ENCODE measurements at regions not wholly inside any gene's neighbourhood (a gene's known extent, or its start where the extent isn't known, plus 50 kb on each side); places are given as distances from the start of the nearest gene placed in this dataset.

DNA sequence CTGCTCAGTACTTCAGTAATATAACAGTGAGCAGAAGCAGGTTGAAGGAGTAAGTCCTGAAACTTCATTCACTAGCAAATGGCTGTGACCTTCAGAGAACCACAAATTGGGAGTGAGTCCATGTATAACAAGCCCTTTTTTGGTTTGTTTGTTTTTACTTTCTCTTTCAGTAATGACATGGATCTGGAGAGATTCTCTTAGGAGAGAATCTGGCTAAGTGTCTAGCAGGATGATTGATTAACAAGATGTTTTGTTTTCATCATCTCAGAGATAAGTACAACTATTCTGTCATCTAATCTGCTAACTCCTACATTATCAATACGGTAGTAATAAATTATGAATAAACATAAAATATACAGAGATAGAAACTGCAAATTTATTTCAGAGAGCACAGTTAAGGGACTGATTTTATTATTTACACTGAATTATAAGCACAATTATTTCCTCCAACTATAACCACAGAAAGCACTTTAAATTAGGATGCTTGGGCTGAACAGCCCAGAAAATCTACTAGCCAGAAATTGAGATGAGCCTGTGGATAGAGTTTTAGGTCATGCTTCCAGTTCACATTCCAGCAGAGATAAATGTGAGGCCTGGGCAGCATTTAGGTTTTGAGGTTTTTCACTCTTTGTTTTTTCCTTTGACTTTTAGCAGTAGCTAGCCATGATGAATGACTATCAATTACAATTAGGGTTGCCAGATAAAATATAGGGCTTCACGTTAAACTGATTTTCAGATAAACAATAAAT lies 429.3 kb upstream of the FAT3 start:
- CTCF ChIA-PET = no interaction called here

GRCh38 chr11:91794146-91794545 lies 430.5 kb upstream of the FAT3 start:
- POLR2A ChIA-PET = no interaction called here
- TF ChIP-seq, protein P1, sequence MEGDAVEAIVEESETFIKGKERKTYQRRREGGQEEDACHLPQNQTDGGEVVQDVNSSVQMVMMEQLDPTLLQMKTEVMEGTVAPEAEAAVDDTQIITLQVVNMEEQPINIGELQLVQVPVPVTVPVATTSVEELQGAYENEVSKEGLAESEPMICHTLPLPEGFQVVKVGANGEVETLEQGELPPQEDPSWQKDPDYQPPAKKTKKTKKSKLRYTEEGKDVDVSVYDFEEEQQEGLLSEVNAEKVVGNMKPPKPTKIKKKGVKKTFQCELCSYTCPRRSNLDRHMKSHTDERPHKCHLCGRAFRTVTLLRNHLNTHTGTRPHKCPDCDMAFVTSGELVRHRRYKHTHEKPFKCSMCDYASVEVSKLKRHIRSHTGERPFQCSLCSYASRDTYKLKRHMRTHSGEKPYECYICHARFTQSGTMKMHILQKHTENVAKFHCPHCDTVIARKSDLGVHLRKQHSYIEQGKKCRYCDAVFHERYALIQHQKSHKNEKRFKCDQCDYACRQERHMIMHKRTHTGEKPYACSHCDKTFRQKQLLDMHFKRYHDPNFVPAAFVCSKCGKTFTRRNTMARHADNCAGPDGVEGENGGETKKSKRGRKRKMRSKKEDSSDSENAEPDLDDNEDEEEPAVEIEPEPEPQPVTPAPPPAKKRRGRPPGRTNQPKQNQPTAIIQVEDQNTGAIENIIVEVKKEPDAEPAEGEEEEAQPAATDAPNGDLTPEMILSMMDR (IDR thresholded peaks at IDR 0.05; ENCODE audit: control extremely low read depth, extremely low read depth, low read depth, missing control alignments) = no peak
- no peak for DNase-seq (ENCODE audit: extremely low spot score)
- CTCF ChIA-PET = no interaction called here

More for the DNA sequence above, 429.3 kb upstream of the FAT3 start:
- POLR2A ChIA-PET = no interaction called here
- TF ChIP-seq, protein P1 (IDR thresholded peaks at IDR 0.05; ENCODE audit: control extremely low read depth, extremely low read depth, low read depth, missing control alignments) = no peak
- DNase-seq (ENCODE audit: extremely low spot score) = no peak

DNA sequence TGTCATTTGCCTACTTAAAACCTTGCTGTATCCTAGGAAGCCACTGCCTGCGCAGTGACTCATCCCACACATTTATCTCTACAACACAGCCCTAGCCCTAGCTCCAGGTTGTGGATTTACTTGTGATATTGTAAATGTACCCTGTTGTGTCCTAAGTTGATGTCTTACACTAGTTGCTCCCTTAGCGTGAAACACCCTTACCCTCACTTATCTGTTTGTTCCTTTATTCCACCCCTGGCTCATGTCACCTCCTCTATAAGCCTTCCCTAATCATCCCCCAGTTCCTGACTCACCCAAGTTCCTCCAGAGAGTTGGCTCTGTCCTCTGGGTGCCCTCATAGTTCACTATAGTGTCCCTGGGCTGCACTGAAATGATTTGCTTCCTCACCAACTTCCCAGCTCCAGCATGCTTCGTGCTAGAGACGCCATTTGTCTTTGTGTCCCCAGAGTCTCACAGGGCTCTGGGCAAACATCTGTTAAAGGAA lies 431.8 kb upstream of the FAT3 start:
- TF ChIP-seq, protein P1 (IDR thresholded peaks at IDR 0.05; ENCODE audit: control extremely low read depth, extremely low read depth, low read depth, missing control alignments) = no peak
- DNase-seq (ENCODE audit: extremely low spot score) = no peak
- ChIA-PET CTCF (interaction anchor here (0.8 to 1.1 kb wide), 2 partner anchors 28 to 32 kb away, joined by 3 read pairs; no protein-coding TSS in a partner anchor), POLR2A (no interaction called here)

GRCh38 chr11:91791171-91791468 lies 433.5 kb upstream of the FAT3 start:
- DNase-seq (ENCODE audit: extremely low spot score) = no peak
- CTCF ChIA-PET = no interaction called here
- POLR2A ChIA-PET = no interaction called here
- TF ChIP-seq, protein P1 (IDR thresholded peaks at IDR 0.05; ENCODE audit: control extremely low read depth, extremely low read depth, low read depth, missing control alignments) = no peak

GRCh38 chr11:91790346-91791170 lies 434.1 kb upstream of the FAT3 start:
- TF ChIP-seq, protein P1 (IDR thresholded peaks at IDR 0.05; ENCODE audit: control extremely low read depth, extremely low read depth, low read depth, missing control alignments) = no peak
- CTCF ChIA-PET = interaction anchor here (1.0 kb wide), 1 partner anchor 9 kb away, joined by 3 read pairs; no protein-coding TSS in a partner anchor
- POLR2A ChIA-PET = no interaction called here
- DNase-seq (ENCODE audit: extremely low spot score) = no peak

- POLR2A ChIA-PET = no interaction called here
- CTCF ChIA-PET = no interaction called here
- TF ChIP-seq, protein P1 (IDR thresholded peaks at IDR 0.05; ENCODE audit: control extremely low read depth, extremely low read depth, low read depth, missing control alignments) = no peak
- DNase-seq (ENCODE audit: extremely low spot score) = no peak
Observed at GRCh38 chr11:91788764-91789163, 435.9 kb upstream of the FAT3 start.

Data from GM10248 (cell line).